ENCODE measurements at regions not wholly inside any gene's neighbourhood (a gene's known extent, or its start where the extent isn't known, plus 50 kb on each side); places are given as distances from the start of the nearest gene placed in this dataset.

GRCh38 chr4:153083447-153083947 is 120.7 kb upstream of the TRIM2 start:
- Histone ChIP-seq H3K9me3 (ENCODE audit: insufficient read depth, low read length) (no peaks in the 10 kb centered on the region), H3K9ac (ENCODE audit: insufficient read length, low read depth) (no peak overlapping the region), H3K4me1 (ENCODE audit: insufficient read depth, insufficient read length) (no peaks in the 10 kb centered on the region), H3K27me3 (ENCODE audit: insufficient read depth, insufficient read length) (no peaks in the 10 kb centered on the region), H3K36me3 (ENCODE audit: insufficient read depth, insufficient read length, low read length) (no peaks in the 10 kb centered on the region), H3K4me3 (ENCODE audit: insufficient read length, low read depth) (no peak overlapping the region)
- TF ChIP-seq SUZ12 (IDR thresholded peaks at IDR 0.05; ENCODE audit: extremely low read depth, insufficient read depth, insufficient read length) (no peak), YY1 (IDR thresholded peaks at IDR 0.05; ENCODE audit: insufficient read depth, insufficient read length) (no peak), ZNF274 (IDR thresholded peaks at IDR 0.05; ENCODE audit: low read depth, low read length) (no peak)
- peak; percentile 87 for DNase-seq (ENCODE audit: low read depth, low spot score)

GRCh38 chr4:153084224-153084979 is 119.8 kb upstream of the TRIM2 start:
- no peaks in the 10 kb centered on the region for H3K9me3 ChIP-seq (ENCODE audit: insufficient read depth, low read length)
- no peak for DNase-seq (ENCODE audit: low read depth, low spot score)
- H3K9ac ChIP-seq (ENCODE audit: insufficient read length, low read depth): no peak overlapping the region
- TF ChIP-seq SUZ12 (IDR thresholded peaks at IDR 0.05; ENCODE audit: extremely low read depth, insufficient read depth, insufficient read length) (no peak), ZNF274 (IDR thresholded peaks at IDR 0.05; ENCODE audit: low read depth, low read length) (no peak), YY1 (IDR thresholded peaks at IDR 0.05; ENCODE audit: insufficient read depth, insufficient read length) (no peak)
- H3K36me3 ChIP-seq (ENCODE audit: insufficient read depth, insufficient read length, low read length): no peaks in the 10 kb centered on the region
- H3K4me3 ChIP-seq (ENCODE audit: insufficient read length, low read depth): no peak overlapping the region
- no peaks in the 10 kb centered on the region for H3K27me3 ChIP-seq (ENCODE audit: insufficient read depth, insufficient read length)
- H3K4me1 ChIP-seq (ENCODE audit: insufficient read depth, insufficient read length): no peaks in the 10 kb centered on the region

- H3K36me3 ChIP-seq (ENCODE audit: insufficient read depth, insufficient read length, low read length): no peaks in the 10 kb centered on the region
- no peaks in the 10 kb centered on the region for H3K4me1 ChIP-seq (ENCODE audit: insufficient read depth, insufficient read length)
- H3K27me3 ChIP-seq (ENCODE audit: insufficient read depth, insufficient read length): no peaks in the 10 kb centered on the region
- TF ChIP-seq SUZ12 (IDR thresholded peaks at IDR 0.05; ENCODE audit: extremely low read depth, insufficient read depth, insufficient read length) (no peak), ZNF274 (IDR thresholded peaks at IDR 0.05; ENCODE audit: low read depth, low read length) (no peak), YY1 (IDR thresholded peaks at IDR 0.05; ENCODE audit: insufficient read depth, insufficient read length) (no peak)
- H3K4me3 ChIP-seq (ENCODE audit: insufficient read length, low read depth): no peak overlapping the region
- no peak overlapping the region for H3K9ac ChIP-seq (ENCODE audit: insufficient read length, low read depth)
- peak; percentile 49 for DNase-seq (ENCODE audit: low read depth, low spot score)
- no peaks in the 10 kb centered on the region for H3K9me3 ChIP-seq (ENCODE audit: insufficient read depth, low read length)
Measured at GRCh38 chr4:153084980-153085630, 119.1 kb upstream of the TRIM2 start.

- DNase-seq (ENCODE audit: low read depth, low spot score): no peak
- Histone ChIP-seq H3K9ac (ENCODE audit: insufficient read length, low read depth) (no peak overlapping the region), H3K4me1 (ENCODE audit: insufficient read depth, insufficient read length) (no peaks in the 10 kb centered on the region), H3K36me3 (ENCODE audit: insufficient read depth, insufficient read length, low read length) (no peaks in the 10 kb centered on the region), H3K9me3 (ENCODE audit: insufficient read depth, low read length) (no peaks in the 10 kb centered on the region), H3K4me3 (ENCODE audit: insufficient read length, low read depth) (no peak overlapping the region), H3K27me3 (ENCODE audit: insufficient read depth, insufficient read length) (no peaks in the 10 kb centered on the region)
- TF ChIP-seq YY1 (IDR thresholded peaks at IDR 0.05; ENCODE audit: insufficient read depth, insufficient read length): no peak
- no peak for TF ChIP-seq SUZ12 (IDR thresholded peaks at IDR 0.05; ENCODE audit: extremely low read depth, insufficient read depth, insufficient read length)
- TF ChIP-seq ZNF274 (IDR thresholded peaks at IDR 0.05; ENCODE audit: low read depth, low read length): no peak
Measured at GRCh38 chr4:153087671-153088194, 116.5 kb upstream of the TRIM2 start.

GRCh38 chr4:153089742-153090141 is 114.5 kb upstream of the TRIM2 start:
- no peaks in the 10 kb centered on the region for H3K36me3 ChIP-seq (ENCODE audit: insufficient read depth, insufficient read length, low read length)
- H3K4me1 ChIP-seq (ENCODE audit: insufficient read depth, insufficient read length): no peaks in the 10 kb centered on the region
- no peak for TF ChIP-seq YY1 (IDR thresholded peaks at IDR 0.05; ENCODE audit: insufficient read depth, insufficient read length)
- TF ChIP-seq ZNF274 (IDR thresholded peaks at IDR 0.05; ENCODE audit: low read depth, low read length): no peak
- TF ChIP-seq SUZ12 (IDR thresholded peaks at IDR 0.05; ENCODE audit: extremely low read depth, insufficient read depth, insufficient read length): no peak
- H3K9me3 ChIP-seq (ENCODE audit: insufficient read depth, low read length): no peaks in the 10 kb centered on the region
- H3K27me3 ChIP-seq (ENCODE audit: insufficient read depth, insufficient read length): no peaks in the 10 kb centered on the region
- no peak for DNase-seq (ENCODE audit: low read depth, low spot score)
- H3K9ac ChIP-seq (ENCODE audit: insufficient read length, low read depth): no peak overlapping the region
- H3K4me3 ChIP-seq (ENCODE audit: insufficient read length, low read depth): no peak overlapping the region

- Histone ChIP-seq H3K9ac (ENCODE audit: insufficient read length, low read depth) (no peak overlapping the region), H3K4me1 (ENCODE audit: insufficient read depth, insufficient read length) (no peaks in the 10 kb centered on the region), H3K9me3 (ENCODE audit: insufficient read depth, low read length) (no peaks in the 10 kb centered on the region), H3K36me3 (ENCODE audit: insufficient read depth, insufficient read length, low read length) (no peaks in the 10 kb centered on the region), H3K27me3 (ENCODE audit: insufficient read depth, insufficient read length) (no peaks in the 10 kb centered on the region), H3K4me3 (ENCODE audit: insufficient read length, low read depth) (no peak overlapping the region)
- TF ChIP-seq ZNF274 (IDR thresholded peaks at IDR 0.05; ENCODE audit: low read depth, low read length) (no peak), YY1 (IDR thresholded peaks at IDR 0.05; ENCODE audit: insufficient read depth, insufficient read length) (no peak), SUZ12 (IDR thresholded peaks at IDR 0.05; ENCODE audit: extremely low read depth, insufficient read depth, insufficient read length) (no peak)
- DNase-seq (ENCODE audit: low read depth, low spot score): no peak
Measured at GRCh38 chr4:153090181-153090580, 114.1 kb upstream of the TRIM2 start.
